HCT116 (cell line): ENCODE measurements at regions not wholly inside any gene's neighbourhood (a gene's known extent, or its start where the extent isn't known, plus 50 kb on each side); places are given as distances from the start of the nearest gene placed in this dataset.

Experiments
- ATAC-seq: fragments of 200-7000 bp; cut with Tn5 transposase; 2 replicates; pipeline ENCODE4 v1.9.1; 2020; ENCODE audit warnings: mild to moderate bottlenecking, moderate library complexity
- BruUV-seq: library from RNA; stranded (reverse); fragments of 400-500 nt; replicated peaks from 2 replicates; lab custom pipeline; 2021; lab: Mats Ljungman, UMichigan
- CTCF ChIA-PET: fragments of 300-600 bp; sonication (Branson Sonifier 250); formaldehyde crosslinking; loops from one replicate; lab custom pipeline; 2021; ENCODE audit warnings: antibody characterized with exemption; lab: Charles Lee
- POLR2A ChIA-PET: fragments of 300-600, 350-600 bp; sonication (Branson Sonifier 250); formaldehyde crosslinking; loops from one replicate; lab custom pipeline; 2021; ENCODE audit warnings: antibody characterized with exemption; lab: Charles Lee
- RAD21 ChIA-PET, 2 experiments: fragments of 300-600 bp; sonication (Branson Sonifier 250); formaldehyde crosslinking; loops; one replicate each; lab custom pipeline; 2023; ENCODE audit warnings: low total read pairs in 2 of 2; ENCODE audit not compliant: uncharacterized antibody in 2 of 2, unreplicated experiment in 2 of 2, low non-redundant PET in 1 of 2; lab: Charles Lee
- DNase-seq: peaks from one replicate; pipeline ENCODE4 v3.0.0-alpha.2; 2010; ENCODE audit warnings: low read depth, low spot score
- H2AFZ ChIP-seq: fragments of 200-600 bp; shearing (Covaris generic), sonication (generic); 2 replicates; pipeline ENCODE4 v1.6.1; 2017; ENCODE audit warnings: low read depth, mixed run types, mixed read lengths, antibody characterized with exemption, low read length; ENCODE audit not compliant: poor library complexity, severe bottlenecking
- H3K27ac ChIP-seq: 2 replicates; pipeline ENCODE4 v1.5.1; 2012; ENCODE audit warnings: low read depth, low read length
- H3K27me3 ChIP-seq: fragments of 200-600 bp; sonication (generic); 2 replicates; pipeline ENCODE4 v1.6.1; 2016; ENCODE audit warnings: mixed run types, low read length, mixed read lengths; ENCODE audit not compliant: insufficient read depth
- H3K36me3 ChIP-seq, 2 experiments: fragments of 200-500 bp in 1 of 2; fragments of 200-600 bp in 1 of 2; sonication (Bioruptor generic) in 1 of 2; sonication (generic) in 1 of 2; 2 replicates each; pipeline versions ENCODE4 v1.5.1 to v1.6.1; 2014 to 2016; ENCODE audit warnings: low read length in 2 of 2, inconsistent platforms in 1 of 2, mixed read lengths in 1 of 2, mixed run types in 1 of 2; ENCODE audit not compliant: insufficient read depth in 2 of 2, control insufficient read depth in 1 of 2
- H3K4me1 ChIP-seq, 2 experiments: fragments of 200-600 bp in 1 of 2; sonication (generic) in 1 of 2; 2 replicates each; pipeline versions ENCODE4 v1.5.1 to v1.6.1; 2012 to 2017; ENCODE audit warnings: low read length in 2 of 2, inconsistent platforms in 1 of 2, mild to moderate bottlenecking in 1 of 2, mixed read lengths in 1 of 2, mixed run types in 1 of 2, moderate library complexity in 1 of 2; ENCODE audit not compliant: insufficient read depth in 2 of 2, control insufficient read depth in 1 of 2
- H3K4me2 ChIP-seq: fragments of 200-600 bp; sonication (generic); 2 replicates; pipeline ENCODE4 v1.6.1; 2017; ENCODE audit warnings: mixed run types, low read length, mixed read lengths
- H3K4me3 ChIP-seq, 2 experiments: fragments of 200-600 bp in 1 of 2; sonication (generic) in 1 of 2; replicated peaks in 1 of 2; 2 replicates each; pipeline ENCODE4 v1.5.1; 2011 to 2016; ENCODE audit warnings: low read length in 2 of 2, control low read depth in 1 of 2, low read depth in 1 of 2, mild to moderate bottlenecking in 1 of 2, mixed read lengths in 1 of 2, mixed run types in 1 of 2
- H3K79me2 ChIP-seq: fragments of 200-600 bp; sonication (generic); 2 replicates; pipeline ENCODE4 v1.6.1; 2017; ENCODE audit warnings: mild to moderate bottlenecking, mixed run types, low read length, moderate library complexity, mixed read lengths; ENCODE audit not compliant: insufficient read depth
- H3K9ac ChIP-seq: fragments of 200-600 bp; sonication (generic); 2 replicates; pipeline ENCODE4 v1.6.1; 2016; ENCODE audit warnings: low read length, mixed read lengths
- H3K9me2 ChIP-seq: fragments of 200-600 bp; sonication (generic), shearing (Covaris generic); 2 replicates; pipeline ENCODE4 v1.6.1; 2017; ENCODE audit warnings: mixed run types, mild to moderate bottlenecking, moderate library complexity; ENCODE audit not compliant: insufficient read depth
- H3K9me3 ChIP-seq, 2 experiments: fragments of 200-500 bp in 1 of 2; fragments of 200-600 bp in 1 of 2; sonication (Bioruptor generic) in 1 of 2; sonication (generic) in 1 of 2; 2 replicates each; pipeline ENCODE4 v1.6.1; 2014 to 2017; ENCODE audit warnings: low read length in 2 of 2, mixed read lengths in 2 of 2, inconsistent platforms in 1 of 2, low read depth in 1 of 2, mild to moderate bottlenecking in 1 of 2, mixed run types in 1 of 2, moderate library complexity in 1 of 2; ENCODE audit not compliant: control insufficient read depth in 1 of 2, insufficient read depth in 1 of 2
- H4K20me1 ChIP-seq: fragments of 200-600 bp; sonication (generic), shearing (Covaris generic); 2 replicates; pipeline ENCODE4 v1.6.1; 2017; ENCODE audit warnings: mixed run types, mild to moderate bottlenecking, moderate library complexity; ENCODE audit not compliant: insufficient read depth
- CBX3 ChIP-seq: IDR thresholded peaks from 2 replicates; pipeline ENCODE4 v1.6.1; 2012; ENCODE audit warnings: low read depth
- CTCF ChIP-seq, 3 experiments: fragments of 200-600 bp in 1 of 3; sonication (generic) in 1 of 3; IDR thresholded peaks in 2 of 3; conservative IDR thresholded peaks in 1 of 3; 2 replicates each; pipeline ENCODE4 v1.5.1; 2012 to 2017; ENCODE audit warnings: low read depth in 2 of 3, low read length in 2 of 3, antibody characterized with exemption in 1 of 3, borderline replicate concordance in 1 of 3, control low read depth in 1 of 3, mild to moderate bottlenecking in 1 of 3, mixed read lengths in 1 of 3, mixed run types in 1 of 3, moderate library complexity in 1 of 3; ENCODE audit not compliant: insufficient read depth in 1 of 3
- EGR1 ChIP-seq: IDR thresholded peaks from 2 replicates; pipeline ENCODE4 v1.6.1; 2012; ENCODE audit warnings: low read depth
- ELF1 ChIP-seq: IDR thresholded peaks from 2 replicates; pipeline ENCODE4 v1.6.1; 2012; ENCODE audit warnings: low read depth, borderline replicate concordance
- EZH2 ChIP-seq: fragments of 200-600 bp; sonication (generic); IDR thresholded peaks from 2 replicates; pipeline ENCODE4 v1.6.1; 2017; ENCODE audit warnings: antibody characterized with exemption, mixed run types
- FOSL1 ChIP-seq: IDR thresholded peaks from 2 replicates; pipeline ENCODE4 v1.6.1; 2012; ENCODE audit warnings: low read depth
- JUND ChIP-seq: IDR thresholded peaks from 2 replicates; pipeline ENCODE4 v1.6.1; 2012
- POLR2AphosphoS5 ChIP-seq: IDR thresholded peaks from 2 replicates; pipeline ENCODE4 v1.6.1; 2011; ENCODE audit warnings: mild to moderate bottlenecking, low read depth, low read length, moderate library complexity
- SP1 ChIP-seq: IDR thresholded peaks from 2 replicates; pipeline ENCODE4 v1.6.1; 2012; ENCODE audit warnings: low read depth
- SRF ChIP-seq: IDR thresholded peaks from 2 replicates; pipeline ENCODE4 v1.6.1; 2012; ENCODE audit warnings: low read depth
- YY1 ChIP-seq: IDR thresholded peaks from 2 replicates; pipeline ENCODE4 v1.6.1; 2011; ENCODE audit warnings: low read length, low read depth, moderate library complexity, mild to moderate bottlenecking; ENCODE audit not compliant: insufficient replicate concordance; ENCODE audit errors: extremely low read depth
- ZBTB33 ChIP-seq: IDR thresholded peaks from 2 replicates; pipeline ENCODE4 v1.6.1; 2011; ENCODE audit warnings: mild to moderate bottlenecking, low read length, moderate library complexity; ENCODE audit not compliant: insufficient replicate concordance; ENCODE audit errors: extremely low read depth
- intact Hi-C: fragments of 100-400 bp; cut with micrococcal nuclease; formaldehyde crosslinking; loops from 2 replicates; pipeline ENCODE4 v1.10.0; 2022
- TF ChIP-seq, protein P1 (sequence below): IDR thresholded peaks from 2 replicates; pipeline ENCODE4 v1.6.1; 2012

GRCh38 chr4:23213198-23213597 lies 520.5 kb downstream of the GBA3 start:
- CTCF ChIA-PET: no interaction called here
- H3K36me3 ChIP-seq: no peaks in the 10 kb centered on the region
- H4K20me1 ChIP-seq: no peaks in the 10 kb centered on the region
- TF ChIP-seq CBX3 (no peak), SP1 (no peak), FOSL1 (no peak), CTCF (IDR thresholded peaks at IDR 0.05 in 2 of 3, conservative IDR thresholded peaks at IDR 0.05 in 1 of 3; ENCODE audit: borderline replicate concordance in 1 of 3, insufficient read depth in 1 of 3, low read depth in 2 of 3, low read length in 2 of 3) (no peak), ZBTB33 (no peak), ELF1 (no peak), EZH2 (no peak), YY1 (no peak), POLR2AphosphoS5 (no peak), JUND (no peak), EGR1 (no peak), SRF (no peak)
- TF ChIP-seq, protein P1, sequence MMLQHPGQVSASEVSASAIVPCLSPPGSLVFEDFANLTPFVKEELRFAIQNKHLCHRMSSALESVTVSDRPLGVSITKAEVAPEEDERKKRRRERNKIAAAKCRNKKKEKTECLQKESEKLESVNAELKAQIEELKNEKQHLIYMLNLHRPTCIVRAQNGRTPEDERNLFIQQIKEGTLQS: no peak
- TF ChIP-seq, all 23 proteins: peak for 0
- Histone ChIP-seq H3K4me2 (no peak overlapping the region), H3K79me2 (no peaks in the 10 kb centered on the region), H3K4me3 (no peak overlapping the region), H2AFZ (no peak overlapping the region), H3K9ac (no peak overlapping the region), H3K27me3 (no peaks in the 10 kb centered on the region), H3K9me3 (peaks cover 19 to 22% of the 10 kb centered on the region in 2 experiments; a peak in 2 of 4 replicates), H3K9me2 (no peaks in the 10 kb centered on the region), H3K27ac (no peak overlapping the region), H3K4me1 (no peaks in the 10 kb centered on the region)
- POLR2A ChIA-PET: no interaction called here
- no TSS peak for BruUV-seq
- ATAC-seq: no peak
- DNase-seq: no peak
- RAD21 ChIA-PET: no interaction called here
- intact Hi-C loops: no loop called here
